Fibroblast of skin of left quadriceps (primary cell): ENCODE measurements at regions not wholly inside any gene's neighbourhood (a gene's known extent, or its start where the extent isn't known, plus 50 kb on each side); places are given as distances from the start of the nearest gene placed in this dataset.
"Not testable (repeated sequence)": the region's sequence is repeated elsewhere in the genome, so short reads cannot be mapped to it uniquely, and the experiment has no call there.

Experiments
- DNase-seq, 2 experiments: peaks; one replicate each; pipeline ENCODE4 v3.0.0-alpha.2; 2013; ENCODE audit warnings: low read depth in 2 of 2

GRCh38 chr20:40930561-40930960 is 98.1 kb upstream of the TOP1 start:
- DNase-seq = no peak

- DNase-seq = no peak
These were observed 97.1 kb upstream of the TOP1 start for GRCh38 chr20:40931410-40932044.

- no peak for DNase-seq
These were observed 96.2 kb upstream of the TOP1 start for GRCh38 chr20:40932436-40932835.

- DNase-seq = no peak
These were observed 94.9 kb upstream of the TOP1 start for GRCh38 chr20:40933758-40934157.

- DNase-seq = no peak
These were observed 90.6 kb upstream of the TOP1 start for GRCh38 chr20:40938020-40938419.

- DNase-seq = no peak
These were observed 89.0 kb upstream of the TOP1 start for GRCh38 chr20:40939667-40940066.

GRCh38 chr20:40941133-40941610 is 87.5 kb upstream of the TOP1 start:
- DNase-seq = no peak

- no peak for DNase-seq
These were observed 86.6 kb upstream of the TOP1 start for GRCh38 chr20:40942006-40942405.

GRCh38 chr20:40942775-40943174 is 85.8 kb upstream of the TOP1 start:
- DNase-seq = no peak

GRCh38 chr20:40943591-40943990 is 85.0 kb upstream of the TOP1 start:
- no peak for DNase-seq

GRCh38 chr20:40945189-40945588 is 83.4 kb upstream of the TOP1 start:
- DNase-seq = no peak

GRCh38 chr20:40945754-40946450 is 82.7 kb upstream of the TOP1 start:
- peak; percentile 18 to 20 for DNase-seq

- DNase-seq = no peak
These were observed 82.2 kb upstream of the TOP1 start for GRCh38 chr20:40946451-40946850.

GRCh38 chr20:40948465-40949267 is 80.0 kb upstream of the TOP1 start:
- DNase-seq = peak; percentile 49 to 50

GRCh38 chr20:40949346-40949745 is 79.3 kb upstream of the TOP1 start:
- DNase-seq = no peak

- DNase-seq = no peak
These were observed 76.5 kb upstream of the TOP1 start for GRCh38 chr20:40952136-40952535.

- no peak for DNase-seq
These were observed 75.2 kb upstream of the TOP1 start for GRCh38 chr20:40953416-40953815.

GRCh38 chr20:40953856-40954255 is 74.8 kb upstream of the TOP1 start:
- DNase-seq = peak in 1 of 2 experiments; percentile 16

- DNase-seq = no peak
These were observed 74.0 kb upstream of the TOP1 start for GRCh38 chr20:40954521-40955165.

GRCh38 chr20:40955326-40955725 is 73.3 kb upstream of the TOP1 start:
- no peak for DNase-seq

GRCh38 chr20:40955826-40956225 is 72.8 kb upstream of the TOP1 start:
- not testable (repeated sequence) for DNase-seq
